ENCODE measurements at regions not wholly inside any gene's neighbourhood (a gene's known extent, or its start where the extent isn't known, plus 50 kb on each side); places are given as distances from the start of the nearest gene placed in this dataset.

DNA sequence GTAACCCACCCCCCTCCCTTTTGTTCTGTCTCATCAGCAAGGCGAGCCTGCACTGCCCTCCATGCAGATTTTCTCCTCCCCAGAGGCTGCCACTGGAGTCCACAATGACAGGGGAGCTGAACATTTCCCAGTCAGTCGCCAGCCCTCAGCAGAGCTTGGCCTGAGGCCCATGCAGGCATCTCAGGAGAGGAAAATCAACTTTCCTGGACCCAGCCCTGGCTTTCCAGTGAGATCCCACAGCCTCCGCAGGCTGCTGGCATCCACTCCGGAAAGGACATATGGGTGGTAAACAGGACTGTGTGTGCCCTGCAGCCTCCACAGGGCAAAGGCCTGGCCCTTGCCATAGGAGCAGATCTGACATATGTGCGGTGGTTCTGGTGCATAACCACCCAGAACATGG is 253.8 kb downstream of the TNS1 start:
- no peaks in the 10 kb centered on the region for H3K9me2 ChIP-seq (replicated peaks; ENCODE audit: insufficient read depth, low read length)
- H3K79me2 ChIP-seq (ENCODE audit: insufficient read depth, low read length) = no peaks in the 10 kb centered on the region
- H3K9me3 ChIP-seq (ENCODE audit: insufficient read depth, low read length) = no peaks in the 10 kb centered on the region
- no peak overlapping the region for H3K4me3 ChIP-seq (ENCODE audit: insufficient read depth, low read length, poor library complexity, severe bottlenecking)
- no peaks in the 10 kb centered on the region for H3K27me3 ChIP-seq (ENCODE audit: low read length)
- no peaks in the 10 kb centered on the region for H3K36me3 ChIP-seq (ENCODE audit: low read length)
- TF ChIP-seq EZH2phosphoT487 (conservative IDR thresholded peaks at IDR 0.05; ENCODE audit: low read length) (no peak), CTCF (IDR thresholded peaks at IDR 0.05; ENCODE audit: insufficient read depth, low read length, poor library complexity, severe bottlenecking) (no peak)
- H4K20me1 ChIP-seq (ENCODE audit: low read depth, low read length) = no peaks in the 10 kb centered on the region
- no peaks in the 10 kb centered on the region for H3F3A ChIP-seq (ENCODE audit: insufficient read depth)
- H3K27ac ChIP-seq (ENCODE audit: low read depth, low read length) = no peak overlapping the region
- H3K4me2 ChIP-seq (ENCODE audit: low read depth, low read length, poor library complexity, severe bottlenecking) = no peak overlapping the region
- H3K9ac ChIP-seq (ENCODE audit: low read length) = no peak overlapping the region
- H2AFZ ChIP-seq (ENCODE audit: low read depth, low read length, severe bottlenecking) = no peak overlapping the region

DNA sequence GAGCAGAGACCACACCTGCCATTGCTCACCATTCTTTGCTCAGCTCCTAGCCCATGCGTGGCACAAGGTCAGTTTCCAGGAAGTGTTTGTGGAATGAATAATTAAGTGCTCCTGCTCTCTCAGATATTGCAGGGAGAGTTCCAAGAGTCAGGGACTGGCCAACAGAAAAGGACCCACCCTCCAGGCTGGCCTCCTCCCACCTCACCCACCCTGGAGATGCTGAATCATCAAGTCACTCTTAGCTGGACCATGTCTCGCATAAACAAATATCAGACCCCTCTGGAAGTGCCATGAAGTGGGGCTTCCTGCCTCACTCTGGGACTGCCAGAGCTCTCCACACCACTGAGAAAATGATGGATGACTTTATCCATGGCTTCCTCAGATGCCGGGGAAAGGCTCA is 256.0 kb downstream of the TNS1 start:
- no peaks in the 10 kb centered on the region for H3K36me3 ChIP-seq (ENCODE audit: low read length)
- H3K27ac ChIP-seq (ENCODE audit: low read depth, low read length) = no peak overlapping the region

DNA sequence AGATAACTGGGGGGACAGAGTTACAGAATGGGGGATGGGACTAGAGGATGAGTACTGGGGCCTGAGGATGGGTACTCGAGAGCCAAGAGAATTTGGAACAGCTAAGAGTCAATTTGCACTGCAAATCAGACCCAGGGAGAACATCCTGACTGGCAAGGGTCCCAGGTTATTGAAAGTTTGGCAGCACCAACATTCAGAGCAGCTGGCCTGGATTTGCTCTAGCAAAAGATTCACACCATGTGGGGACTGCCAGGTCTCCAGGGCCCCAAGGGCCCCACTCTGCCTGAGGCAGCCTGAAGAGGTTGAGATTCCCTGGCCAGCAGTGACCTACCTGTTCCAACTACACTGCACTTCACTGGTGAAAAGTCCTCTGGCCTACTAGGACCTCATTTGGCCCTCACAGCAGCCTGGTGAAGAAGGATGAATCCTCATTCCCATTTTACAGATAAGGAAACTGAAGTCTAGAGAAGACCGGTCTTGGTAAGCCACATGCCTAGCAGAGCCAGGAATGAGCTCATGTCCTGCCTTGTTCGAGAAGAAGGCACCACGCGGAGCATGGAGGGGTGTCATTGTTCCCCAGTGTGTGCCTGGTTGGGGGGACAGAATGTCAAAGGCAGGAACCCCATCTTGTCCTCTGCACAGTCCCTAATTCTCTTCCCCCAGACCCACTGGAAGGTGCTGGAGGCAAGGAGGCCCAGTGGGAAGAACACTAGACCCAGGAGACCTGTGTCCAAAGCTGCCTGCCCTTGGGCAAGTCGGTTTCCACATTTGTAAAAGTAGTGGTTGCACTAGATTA is 258.6 kb downstream of the TNS1 start:
- H3K4me3 ChIP-seq (ENCODE audit: insufficient read depth, low read length, poor library complexity, severe bottlenecking) = no peak overlapping the region
- no peaks in the 10 kb centered on the region for H3K36me3 ChIP-seq (ENCODE audit: low read length)
- H2AFZ ChIP-seq (ENCODE audit: low read depth, low read length, severe bottlenecking) = no peak overlapping the region
- no peaks in the 10 kb centered on the region for H3K9me2 ChIP-seq (replicated peaks; ENCODE audit: insufficient read depth, low read length)
- TF ChIP-seq EZH2phosphoT487 (conservative IDR thresholded peaks at IDR 0.05; ENCODE audit: low read length) (no peak), CTCF (IDR thresholded peaks at IDR 0.05; ENCODE audit: insufficient read depth, low read length, poor library complexity, severe bottlenecking) (no peak)
- H3K27ac ChIP-seq (ENCODE audit: low read depth, low read length) = no peak overlapping the region
- no peak overlapping the region for H3K4me2 ChIP-seq (ENCODE audit: low read depth, low read length, poor library complexity, severe bottlenecking)
- no peak overlapping the region for H3K9ac ChIP-seq (ENCODE audit: low read length)
- no peaks in the 10 kb centered on the region for H3K27me3 ChIP-seq (ENCODE audit: low read length)
- H3K9me3 ChIP-seq (ENCODE audit: insufficient read depth, low read length) = no peaks in the 10 kb centered on the region
- H3F3A ChIP-seq (ENCODE audit: insufficient read depth) = no peaks in the 10 kb centered on the region
- H3K79me2 ChIP-seq (ENCODE audit: insufficient read depth, low read length) = no peaks in the 10 kb centered on the region
- H4K20me1 ChIP-seq (ENCODE audit: low read depth, low read length) = no peaks in the 10 kb centered on the region

More for the DNA sequence above, 256.0 kb downstream of the TNS1 start:
- TF ChIP-seq CTCF (IDR thresholded peaks at IDR 0.05; ENCODE audit: insufficient read depth, low read length, poor library complexity, severe bottlenecking) (no peak), EZH2phosphoT487 (conservative IDR thresholded peaks at IDR 0.05; ENCODE audit: low read length) (no peak)
- Histone ChIP-seq H3K9me2 (replicated peaks; ENCODE audit: insufficient read depth, low read length) (no peaks in the 10 kb centered on the region), H3K27me3 (ENCODE audit: low read length) (no peaks in the 10 kb centered on the region), H3F3A (ENCODE audit: insufficient read depth) (no peaks in the 10 kb centered on the region), H4K20me1 (ENCODE audit: low read depth, low read length) (no peaks in the 10 kb centered on the region), H3K4me3 (ENCODE audit: insufficient read depth, low read length, poor library complexity, severe bottlenecking) (no peak overlapping the region), H2AFZ (ENCODE audit: low read depth, low read length, severe bottlenecking) (no peak overlapping the region), H3K4me2 (ENCODE audit: low read depth, low read length, poor library complexity, severe bottlenecking) (no peak overlapping the region), H3K79me2 (ENCODE audit: insufficient read depth, low read length) (no peaks in the 10 kb centered on the region), H3K9me3 (ENCODE audit: insufficient read depth, low read length) (no peaks in the 10 kb centered on the region), H3K9ac (ENCODE audit: low read length) (no peak overlapping the region)

All from SU-DHL-6 (cell line).